HG03378 (cell line): ENCODE measurements at regions not wholly inside any gene's neighbourhood (a gene's known extent, or its start where the extent isn't known, plus 50 kb on each side); places are given as distances from the start of the nearest gene placed in this dataset.

Source experiments
- ATAC-seq: cut with Tn5 transposase; IDR thresholded peaks from one replicate; pipeline ENCODE4 v1.9.1; 2021; ENCODE audit warnings: mild to moderate bottlenecking, moderate library complexity; ENCODE audit not compliant: unreplicated experiment

- ATAC-seq = no peak
Observed at GRCh38 chr5:44868541-44868940, 59.8 kb downstream of the MRPS30 start.

DNA sequence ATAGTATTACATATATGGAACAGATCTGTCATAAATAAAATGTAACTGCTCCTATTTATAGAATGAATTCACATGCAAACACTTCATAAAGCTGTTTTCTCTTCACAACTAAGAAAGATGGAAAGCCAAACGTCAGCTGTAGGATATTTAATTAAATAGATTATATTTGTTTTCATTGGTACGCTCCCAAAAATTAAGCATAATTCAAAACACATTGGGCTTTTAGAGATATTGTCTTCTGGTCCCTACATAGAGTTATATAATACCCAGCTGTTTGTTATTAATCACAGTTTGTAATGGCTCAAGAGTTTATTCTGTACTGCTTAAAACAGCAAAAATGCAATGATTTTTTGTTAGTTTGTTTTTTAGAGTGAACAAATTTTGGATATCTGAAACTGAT lies 61.2 kb downstream of the MRPS30 start:
- no peak for ATAC-seq

DNA sequence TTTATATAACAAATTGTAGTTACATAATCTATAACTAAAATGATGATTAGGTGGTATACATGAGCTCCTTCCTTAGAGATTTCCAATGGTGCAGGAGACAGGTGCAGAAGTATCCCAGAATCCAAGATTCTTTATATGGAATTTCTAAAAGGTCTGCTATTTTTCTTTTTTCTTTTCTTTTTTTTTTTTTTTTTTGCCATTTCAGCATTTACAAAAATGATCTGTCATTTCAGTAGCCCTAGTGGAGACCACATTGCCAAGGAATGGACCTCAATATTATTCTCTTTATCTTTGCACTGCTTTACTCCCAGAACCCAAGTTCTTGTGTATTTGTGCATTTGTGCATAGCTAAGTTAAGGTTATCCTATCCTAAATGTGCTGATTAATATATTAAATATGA lies 61.7 kb downstream of the MRPS30 start:
- ATAC-seq = no peak

GRCh38 chr5:44871401-44871800 lies 62.7 kb downstream of the MRPS30 start:
- no peak for ATAC-seq

DNA sequence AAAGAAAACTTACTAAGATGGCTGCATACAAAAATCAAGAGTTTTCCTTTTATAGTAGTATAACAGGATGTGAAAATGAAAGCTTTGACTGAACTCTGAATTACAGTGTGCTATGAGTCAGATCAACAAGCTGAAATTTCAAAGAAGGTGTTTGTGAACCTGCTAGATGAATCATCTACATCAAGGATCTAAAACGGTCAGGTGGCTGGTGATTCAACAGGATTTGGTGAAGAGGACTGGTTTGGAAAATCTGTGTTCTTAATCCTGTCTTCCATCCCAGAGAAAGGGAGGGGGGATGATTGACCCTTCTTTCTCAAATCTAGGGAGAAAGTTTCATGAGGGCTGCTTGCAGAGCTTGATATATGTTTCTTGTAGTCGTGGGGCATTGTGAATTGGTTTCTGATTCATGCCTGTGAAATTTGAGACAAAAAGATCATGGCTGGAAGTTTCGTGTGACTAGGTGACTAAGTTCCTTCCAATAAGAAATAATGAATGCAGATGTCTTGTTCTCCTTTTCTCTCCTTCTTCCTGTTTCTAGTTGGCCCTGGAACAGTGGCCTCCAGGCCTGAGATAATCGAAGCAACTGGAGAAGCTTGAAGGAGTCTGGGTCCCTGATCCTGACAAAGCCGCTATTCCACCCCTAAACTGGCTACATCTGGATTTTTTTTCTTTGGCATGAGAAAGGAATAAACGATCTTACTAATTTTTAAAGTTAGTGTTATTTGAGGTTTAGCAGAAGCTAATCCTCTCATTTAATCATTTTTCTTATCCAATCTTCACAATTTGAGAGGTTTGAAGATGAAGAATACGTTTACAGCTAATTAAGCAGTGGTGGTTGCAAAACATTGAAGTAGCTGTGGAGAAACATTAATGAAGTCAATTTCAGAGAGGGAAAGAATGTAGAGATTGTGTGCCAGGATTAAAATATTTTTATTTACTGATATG lies 67.2 kb downstream of the MRPS30 start:
- ATAC-seq = peak; percentile 100

DNA sequence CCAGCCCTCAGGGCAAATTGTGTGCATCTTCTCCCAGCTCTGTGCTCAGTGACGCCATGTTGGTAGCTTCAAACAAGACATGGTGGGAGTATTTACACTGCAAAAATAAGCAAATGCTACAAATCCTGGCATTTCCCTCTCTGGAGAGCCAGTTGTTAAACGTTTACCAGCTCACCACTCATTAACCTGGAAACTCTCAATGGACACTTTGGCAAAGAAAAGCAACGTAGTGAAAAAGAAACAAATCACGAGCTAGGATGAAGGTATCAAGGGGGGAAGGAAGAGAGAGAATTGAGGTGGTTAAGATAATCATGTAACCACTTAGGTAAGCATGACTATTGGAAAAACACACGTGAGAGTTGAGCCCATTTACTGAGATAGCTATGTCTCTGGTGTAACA lies 72.5 kb downstream of the MRPS30 start:
- ATAC-seq = no peak

GRCh38 chr5:44884036-44884435 lies 75.3 kb downstream of the MRPS30 start:
- ATAC-seq = no peak

- ATAC-seq = peak; percentile 94
Observed at GRCh38 chr5:44885903-44886302, 77.2 kb downstream of the MRPS30 start.

DNA sequence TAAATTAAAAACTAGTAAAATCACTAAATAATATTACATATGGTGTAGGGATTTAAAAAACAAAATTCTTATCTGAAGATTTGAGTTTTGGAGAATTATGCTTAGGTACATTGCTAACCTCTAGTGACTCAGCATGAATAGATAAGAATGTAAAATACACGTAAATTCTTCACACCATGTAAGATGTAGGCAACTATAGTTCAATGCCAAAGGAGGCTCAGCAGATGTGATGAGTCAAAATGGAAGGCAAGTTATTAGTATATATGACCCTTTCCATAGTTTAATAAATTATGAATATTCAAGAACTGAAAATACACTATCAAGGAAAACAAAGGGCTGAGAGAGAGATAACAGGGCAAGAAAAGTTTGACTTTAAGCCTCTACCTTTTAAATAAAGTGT lies 79.0 kb downstream of the MRPS30 start:
- peak; percentile 76 for ATAC-seq

GRCh38 chr5:44888435-44888834 lies 79.7 kb downstream of the MRPS30 start:
- no peak for ATAC-seq

DNA sequence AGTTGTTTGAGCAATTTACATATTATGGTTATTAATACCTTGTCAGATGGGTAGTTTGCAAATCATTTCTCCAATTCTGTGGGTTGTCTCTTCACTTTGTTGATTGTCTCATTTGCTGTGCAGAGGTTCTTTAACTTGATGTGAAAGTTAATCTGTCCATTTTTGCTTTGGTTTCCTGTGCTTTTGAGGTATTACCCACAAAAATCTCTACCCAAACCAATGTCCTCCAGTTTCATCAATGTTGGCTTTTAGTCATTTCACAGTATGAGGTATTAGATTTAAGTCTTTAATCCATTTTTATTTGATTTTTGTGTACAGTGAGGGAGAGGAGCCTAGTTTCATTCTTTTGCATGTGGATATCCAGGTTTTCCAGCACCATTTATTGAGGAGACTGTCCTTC lies 82.4 kb downstream of the MRPS30 start:
- no peak for ATAC-seq

DNA sequence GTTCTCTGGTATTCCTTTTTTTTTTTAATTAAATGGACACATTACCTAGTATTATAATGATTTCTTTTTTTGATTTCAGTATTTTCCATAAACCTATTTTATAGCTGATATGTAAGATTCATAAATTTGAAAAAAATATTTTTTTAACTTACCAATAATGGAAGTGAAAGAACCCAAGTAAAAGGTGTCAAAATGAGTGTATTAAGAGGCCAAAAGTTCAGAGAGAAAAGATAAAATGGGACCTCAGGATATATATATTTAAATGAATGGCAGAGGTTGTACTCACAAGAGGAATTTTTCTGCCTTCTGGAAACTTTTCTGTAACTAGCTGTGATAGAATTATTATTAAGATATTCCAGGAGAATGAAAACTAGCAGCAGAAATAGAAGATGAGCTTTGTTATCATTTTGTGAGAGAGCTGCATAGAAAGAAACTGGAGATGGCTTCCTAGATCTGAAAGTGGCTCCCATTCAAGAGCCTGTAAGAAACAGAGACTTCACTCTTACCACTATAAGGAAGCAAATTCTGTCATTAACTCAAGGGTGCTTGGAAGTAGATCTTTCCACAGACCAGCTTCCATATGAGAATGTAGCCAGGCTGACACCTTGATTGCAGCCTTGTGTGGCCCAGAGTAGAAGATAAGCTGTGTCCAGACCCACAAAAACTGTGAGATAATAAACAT lies 91.7 kb downstream of the MRPS30 start:
- ATAC-seq = no peak

- ATAC-seq = no peak
Observed at GRCh38 chr5:44907396-44907795, 98.6 kb downstream of the MRPS30 start.

DNA sequence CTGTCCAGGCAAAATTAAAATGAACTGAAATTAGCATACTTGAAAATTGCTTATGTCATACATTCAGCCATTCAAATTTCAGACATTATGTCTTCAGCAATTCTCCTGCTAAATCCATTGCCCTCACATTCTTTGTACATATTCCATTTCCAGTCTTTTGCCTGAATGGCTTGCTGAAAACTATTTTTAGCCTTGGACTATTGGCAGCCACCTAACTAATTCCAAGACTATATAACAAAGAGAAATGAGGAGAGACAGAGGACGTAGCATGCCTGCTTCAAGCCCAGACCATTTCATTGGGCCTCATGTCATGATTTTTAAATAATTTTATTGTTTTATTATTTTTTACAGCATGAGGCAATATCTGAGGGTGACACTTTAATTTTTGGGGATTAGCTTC lies 100.3 kb downstream of the MRPS30 start:
- no peak for ATAC-seq

GRCh38 chr5:44911501-44911900 lies 102.8 kb downstream of the MRPS30 start:
- ATAC-seq = no peak

- ATAC-seq = no peak
Observed at GRCh38 chr5:44914221-44914620, 105.5 kb downstream of the MRPS30 start.

DNA sequence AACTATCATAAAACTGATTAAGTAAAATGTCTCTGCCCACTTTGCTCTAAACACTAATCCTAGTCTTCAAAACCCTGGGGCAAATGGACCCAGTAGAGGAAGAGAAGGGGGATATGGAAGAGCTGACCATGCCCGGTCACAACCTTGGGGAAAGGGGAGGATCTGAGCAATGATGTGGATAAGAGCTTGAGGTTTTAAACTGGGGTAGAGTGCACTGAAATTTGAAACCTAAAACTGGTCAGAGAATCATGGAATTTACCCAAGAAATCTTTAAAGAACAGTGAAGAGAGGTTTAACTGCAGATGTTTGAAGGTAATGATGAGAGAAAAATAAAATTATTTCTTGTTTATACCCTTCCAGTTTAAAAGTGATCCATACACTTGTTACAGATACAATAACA lies 110.8 kb downstream of the MRPS30 start:
- no peak for ATAC-seq

GRCh38 chr5:44927115-44927733 lies 118.5 kb downstream of the MRPS30 start:
- ATAC-seq = no peak

- peak; percentile 99 for ATAC-seq
Observed at GRCh38 chr5:44932922-44933585, 124.3 kb downstream of the MRPS30 start.

DNA sequence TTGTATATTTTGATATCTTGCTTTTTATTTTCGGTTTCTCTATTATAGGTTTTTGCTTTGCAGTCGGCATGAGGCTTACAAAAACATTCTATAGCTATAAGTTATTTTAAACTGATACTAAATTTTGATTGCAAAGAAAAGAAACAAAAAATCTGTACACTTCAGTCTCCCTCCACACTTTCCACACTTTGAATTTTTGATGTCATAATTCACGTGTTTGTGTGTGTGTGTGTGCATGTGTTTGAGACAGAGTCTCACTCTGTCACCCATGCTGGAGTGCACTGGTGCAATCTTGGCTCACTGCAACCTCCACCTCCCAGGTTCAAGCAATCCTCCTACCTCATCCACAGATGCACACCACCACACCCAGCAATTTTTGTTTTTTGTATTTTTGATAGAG lies 124.9 kb downstream of the MRPS30 start:
- ATAC-seq = no peak

DNA sequence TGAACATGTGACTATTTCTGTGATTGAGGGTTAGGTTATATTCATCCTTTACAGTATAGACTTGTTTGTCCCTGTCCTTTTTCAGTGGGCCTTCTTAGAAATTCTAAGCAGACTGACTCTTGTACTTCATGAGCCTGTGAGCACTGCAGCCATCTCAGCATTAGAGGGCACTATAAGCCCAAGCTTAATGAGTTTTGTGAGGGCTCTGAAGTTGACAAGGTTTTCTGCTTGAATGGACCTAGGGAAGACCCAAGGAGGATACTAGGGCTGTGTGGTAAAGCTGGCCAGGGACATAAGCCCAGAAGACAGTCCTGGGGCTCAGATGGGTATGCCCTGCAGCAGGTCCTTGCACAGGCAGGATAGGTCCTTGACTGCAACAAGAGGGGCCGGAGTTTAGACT lies 126.5 kb downstream of the MRPS30 start:
- ATAC-seq = no peak
